Activated CD8-positive, alpha-beta T cell treated with anti-CD3 and anti-CD28 coated beads for 36 hours (primary cell): ENCODE measurements at regions not wholly inside any gene's neighbourhood (a gene's known extent, or its start where the extent isn't known, plus 50 kb on each side); places are given as distances from the start of the nearest gene placed in this dataset.

Experiments used
- ATAC-seq: fragments of 200-7000 bp; cut with Tn5 transposase; one replicate; pipeline ENCODE4 v1.10.0; 2021; ENCODE audit warnings: mild to moderate bottlenecking, moderate library complexity
- CTCF ChIA-PET: fragments of 350-600 bp; sonication (Branson Sonifier 250); formaldehyde crosslinking; loops from one replicate; lab custom pipeline; 2021; ENCODE audit warnings: antibody characterized with exemption; lab: Charles Lee
- POLR2A ChIA-PET: fragments of 350-600 bp; sonication (Branson Sonifier 250); formaldehyde crosslinking; loops from one replicate; lab custom pipeline; 2021; ENCODE audit warnings: antibody characterized with exemption; lab: Charles Lee
- DNase-seq: peaks from one replicate; pipeline ENCODE4 v3.0.0-alpha.2; 2020
- H3K27ac Mint-ChIP-seq: one replicate; pipeline ENCODE4 v1.8.0; 2021; ENCODE audit warnings: mild to moderate bottlenecking, mixed read lengths
- H3K27me3 Mint-ChIP-seq: one replicate; pipeline ENCODE4 v1.8.0; 2021; ENCODE audit warnings: mixed read lengths
- H3K36me3 Mint-ChIP-seq: one replicate; pipeline ENCODE4 v1.8.0; 2021; ENCODE audit warnings: low read depth, mixed read lengths
- H3K4me1 Mint-ChIP-seq: one replicate; pipeline ENCODE4 v1.8.0; 2021; ENCODE audit warnings: low read depth, mixed read lengths
- H3K4me3 Mint-ChIP-seq: one replicate; pipeline ENCODE4 v1.8.0; 2021; ENCODE audit warnings: mild to moderate bottlenecking, moderate library complexity, mixed read lengths
- H3K9me3 Mint-ChIP-seq: one replicate; pipeline ENCODE4 v1.8.0; 2021; ENCODE audit warnings: mixed read lengths
- intact Hi-C: fragments of 100-400 bp; cut with micrococcal nuclease; formaldehyde crosslinking; loops from one replicate; pipeline ENCODE4 v1.10.0; 2022
- TF ChIP-seq, protein P1 (sequence below): fragments of 200-600 bp; IDR thresholded peaks from one replicate; pipeline ENCODE4 v1.8.0; 2022; ENCODE audit warnings: antibody characterized with exemption, mild to moderate bottlenecking

DNA sequence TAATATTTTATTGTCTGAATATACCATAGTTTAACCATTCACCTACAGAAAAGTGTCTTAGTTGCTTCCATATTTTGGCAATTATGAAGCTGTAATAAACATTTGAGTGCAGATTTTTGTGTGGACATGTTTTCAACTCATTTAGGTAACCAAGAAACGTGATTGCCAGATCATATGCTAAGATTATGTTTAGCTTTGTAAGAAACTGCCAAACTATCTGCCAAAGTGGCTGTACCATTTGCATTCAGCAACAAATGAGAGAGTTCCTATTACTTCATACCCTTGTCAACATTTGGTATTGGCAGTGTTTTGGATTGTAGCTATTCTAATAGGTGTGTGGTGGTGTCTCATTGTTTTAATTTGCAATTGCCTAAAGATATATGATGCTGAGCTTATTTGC lies 233.5 kb downstream of the TMEM26 start:
- Mint-ChIP-seq H3K4me1 (no peaks in the 10 kb centered on the region), H3K36me3 (no peaks in the 10 kb centered on the region), H3K27me3 (peaks cover 2% of the 10 kb centered on the region), H3K4me3 (no peak overlapping the region), H3K9me3 (peaks cover 3% of the 10 kb centered on the region), H3K27ac (no peak overlapping the region)
- TF ChIP-seq, protein P1, sequence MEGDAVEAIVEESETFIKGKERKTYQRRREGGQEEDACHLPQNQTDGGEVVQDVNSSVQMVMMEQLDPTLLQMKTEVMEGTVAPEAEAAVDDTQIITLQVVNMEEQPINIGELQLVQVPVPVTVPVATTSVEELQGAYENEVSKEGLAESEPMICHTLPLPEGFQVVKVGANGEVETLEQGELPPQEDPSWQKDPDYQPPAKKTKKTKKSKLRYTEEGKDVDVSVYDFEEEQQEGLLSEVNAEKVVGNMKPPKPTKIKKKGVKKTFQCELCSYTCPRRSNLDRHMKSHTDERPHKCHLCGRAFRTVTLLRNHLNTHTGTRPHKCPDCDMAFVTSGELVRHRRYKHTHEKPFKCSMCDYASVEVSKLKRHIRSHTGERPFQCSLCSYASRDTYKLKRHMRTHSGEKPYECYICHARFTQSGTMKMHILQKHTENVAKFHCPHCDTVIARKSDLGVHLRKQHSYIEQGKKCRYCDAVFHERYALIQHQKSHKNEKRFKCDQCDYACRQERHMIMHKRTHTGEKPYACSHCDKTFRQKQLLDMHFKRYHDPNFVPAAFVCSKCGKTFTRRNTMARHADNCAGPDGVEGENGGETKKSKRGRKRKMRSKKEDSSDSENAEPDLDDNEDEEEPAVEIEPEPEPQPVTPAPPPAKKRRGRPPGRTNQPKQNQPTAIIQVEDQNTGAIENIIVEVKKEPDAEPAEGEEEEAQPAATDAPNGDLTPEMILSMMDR, result no peak
- no peak for DNase-seq
- CTCF ChIA-PET, result no interaction called here
- no peak for ATAC-seq
- intact Hi-C loops, result no loop called here
- POLR2A ChIA-PET, result no interaction called here

- no peaks in the 10 kb centered on the region for H3K9me3 Mint-ChIP-seq
- H3K27ac Mint-ChIP-seq, result no peak overlapping the region
- CTCF ChIA-PET, result no interaction called here
Measured at GRCh38 chr10:61217851-61218565, 235.2 kb downstream of the TMEM26 start.

GRCh38 chr10:61215246-61215645 lies 237.9 kb downstream of the TMEM26 start:
- H3K36me3 Mint-ChIP-seq, result no peaks in the 10 kb centered on the region
- no peak overlapping the region for H3K27ac Mint-ChIP-seq
- no peaks in the 10 kb centered on the region for H3K4me1 Mint-ChIP-seq
- ChIA-PET POLR2A (no interaction called here), CTCF (no interaction called here)
- DNase-seq (no peak), ATAC-seq (no peak)
- no peaks in the 10 kb centered on the region for H3K9me3 Mint-ChIP-seq
- no peak overlapping the region for H3K4me3 Mint-ChIP-seq
- intact Hi-C loops, result no loop called here
- TF ChIP-seq, protein P1, result no peak
- H3K27me3 Mint-ChIP-seq, result peaks cover 4% of the 10 kb centered on the region

More at GRCh38 chr10:61217851-61218565, 235.2 kb downstream of the TMEM26 start:
- H3K4me1 Mint-ChIP-seq, result no peaks in the 10 kb centered on the region
- peaks cover 4% of the 10 kb centered on the region for H3K27me3 Mint-ChIP-seq
- intact Hi-C loops, result no loop called here
- H3K4me3 Mint-ChIP-seq, result no peak overlapping the region
- DNase-seq, result no peak
- TF ChIP-seq, protein P1, result no peak
- no peaks in the 10 kb centered on the region for H3K36me3 Mint-ChIP-seq
- POLR2A ChIA-PET, result no interaction called here
- no peak for ATAC-seq

GRCh38 chr10:61211468-61211867 lies 241.7 kb downstream of the TMEM26 start:
- Mint-ChIP-seq H3K9me3 (no peaks in the 10 kb centered on the region), H3K4me3 (no peak overlapping the region), H3K4me1 (no peaks in the 10 kb centered on the region), H3K36me3 (no peaks in the 10 kb centered on the region), H3K27ac (no peak overlapping the region), H3K27me3 (peaks cover 2% of the 10 kb centered on the region)
- CTCF ChIA-PET, result no interaction called here
- intact Hi-C loops, result no loop called here
- POLR2A ChIA-PET, result no interaction called here
- ATAC-seq (no peak), DNase-seq (no peak)
- TF ChIP-seq, protein P1, result no peak

DNA sequence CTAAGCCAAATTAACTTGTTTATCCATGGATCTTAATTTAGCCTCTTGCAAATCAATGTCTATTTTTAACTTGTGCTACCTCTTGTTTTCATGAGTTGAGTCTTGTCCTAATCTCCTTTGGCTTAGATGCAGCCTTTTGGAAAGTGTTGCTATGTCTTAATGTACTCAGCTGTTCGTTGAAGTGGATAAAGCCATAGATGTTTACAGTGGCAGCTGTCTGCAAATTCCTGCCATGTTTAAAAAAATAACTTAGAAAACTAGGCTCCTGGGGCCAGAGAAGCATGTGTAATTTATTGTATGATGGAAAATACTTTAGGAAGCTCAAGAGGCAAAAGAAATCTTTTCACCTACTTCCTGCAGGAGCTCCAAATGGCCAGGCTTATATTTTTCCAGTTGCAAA lies 253.1 kb upstream of the RHOBTB1 start:
- H3K27ac Mint-ChIP-seq, result no peak overlapping the region
- no peak for ATAC-seq
- CTCF ChIA-PET, result interaction anchor here (1.1 kb wide), 1 partner anchor 12 kb away, joined by 4 read pairs; no protein-coding TSS in a partner anchor
- peaks cover 7% of the 10 kb centered on the region for H3K9me3 Mint-ChIP-seq
- no peak overlapping the region for H3K4me3 Mint-ChIP-seq
- intact Hi-C loops, result no loop called here
- DNase-seq, result no peak
- POLR2A ChIA-PET, result no interaction called here
- TF ChIP-seq, protein P1, result no peak
- H3K4me1 Mint-ChIP-seq, result no peaks in the 10 kb centered on the region
- H3K36me3 Mint-ChIP-seq, result no peaks in the 10 kb centered on the region
- H3K27me3 Mint-ChIP-seq, result no peaks in the 10 kb centered on the region
